Aorta (tissue), 5 donors: ENCODE measurements at regions not wholly inside any gene's neighbourhood (a gene's known extent, or its start where the extent isn't known, plus 50 kb on each side); places are given as distances from the start of the nearest gene placed in this dataset.

Experiments
- ATAC-seq: fragments of 200-7000 bp; cut with Tn5 transposase; one replicate; pipeline ENCODE4 v1.9.1; 2022; ENCODE audit warnings: moderate library complexity; ENCODE audit not compliant: low FRiP score
- DNase-seq, 2 donors: peaks; one replicate each; pipeline ENCODE4 v3.0.0-alpha.2; 2020
- H3K27ac ChIP-seq, 2 donors: one replicate each; pipeline ENCODE4 v1.5.1; 2013; ENCODE audit warnings: low read length in 2 of 2, mild to moderate bottlenecking in 2 of 2, moderate library complexity in 2 of 2, control low read depth in 1 of 2, inconsistent platforms in 1 of 2, low read depth in 1 of 2
- H3K27me3 ChIP-seq, 2 donors: one replicate each; pipeline ENCODE4 v1.6.1; 2013; ENCODE audit warnings: control low read depth in 1 of 2, low read length in 1 of 2, mild to moderate bottlenecking in 1 of 2, moderate library complexity in 1 of 2; ENCODE audit not compliant: insufficient read depth in 2 of 2, control insufficient read depth in 1 of 2
- H3K36me3 ChIP-seq, 2 donors: one replicate each; pipeline ENCODE4 v1.6.1; 2013; ENCODE audit warnings: control low read depth in 1 of 2, low read length in 1 of 2, mild to moderate bottlenecking in 1 of 2; ENCODE audit not compliant: insufficient read depth in 2 of 2, control insufficient read depth in 1 of 2
- H3K4me1 ChIP-seq, 2 donors: one replicate each; pipeline ENCODE4 v1.6.1; 2013; ENCODE audit warnings: low read length in 2 of 2, control low read depth in 1 of 2, mild to moderate bottlenecking in 1 of 2, moderate library complexity in 1 of 2; ENCODE audit not compliant: insufficient read depth in 2 of 2, control insufficient read depth in 1 of 2
- H3K4me3 ChIP-seq, 2 donors: one replicate each; pipeline ENCODE4 v1.5.1; 2013; ENCODE audit warnings: low read length in 2 of 2, control low read depth in 1 of 2, mild to moderate bottlenecking in 1 of 2
- H3K9me3 ChIP-seq: one replicate; pipeline ENCODE4 v1.6.1; 2013; ENCODE audit warnings: mild to moderate bottlenecking, low read length; ENCODE audit not compliant: control insufficient read depth
- WGBS, 2 donors: extraction: QIAGEN DNeasy Blood & Tissue Kit; methylation state at CpG; one replicate each; pipeline ENCODE4 v1.1.7; 2013; 5-methylcytosine and 5-hydroxymethylcytosine counted together
- intact Hi-C, 2 donors: fragments of 100-400 bp; cut with DNase I; formaldehyde crosslinking; loops; one replicate each; pipeline versions ENCODE4 v1.14.2 to v1.15.0; 2022
- donor health status: healthy with polysubstance abuse.
- donor health status: Bipolar disorder and iron deficiency.
- donor health status: DM: no; HTN: no; CAD: no.
- donor health status: DM: no; HTN: no; CAD: no.
- donor health status: DM: yes; HTN: yes; CAD: no.

DNA sequence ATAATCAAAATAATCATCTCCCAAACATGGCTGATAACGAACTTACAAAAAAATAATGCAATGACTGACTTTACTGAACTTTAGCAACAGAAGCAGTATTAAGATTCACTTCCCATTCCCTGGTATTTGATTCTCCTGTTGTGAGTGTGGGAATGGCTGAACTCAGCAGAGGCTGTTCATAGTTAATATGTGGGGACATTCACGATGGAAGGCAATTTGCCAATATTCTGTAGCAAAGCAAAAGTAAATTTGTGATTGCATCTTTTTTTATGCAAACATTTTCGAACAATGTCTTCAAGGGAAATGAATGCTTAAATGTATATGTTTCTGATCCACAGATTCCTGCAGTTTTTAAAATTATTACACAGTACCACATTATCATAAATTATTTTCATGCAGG, 431.7 kb upstream of the KLF6 start:
- H3K9me3 ChIP-seq = no peaks in the 10 kb centered on the region
- intact Hi-C loops = no loop called here
- WGBS, 2 donors = 57 to 63% methylated on average over 3 of the region's 3 CpGs

DNA sequence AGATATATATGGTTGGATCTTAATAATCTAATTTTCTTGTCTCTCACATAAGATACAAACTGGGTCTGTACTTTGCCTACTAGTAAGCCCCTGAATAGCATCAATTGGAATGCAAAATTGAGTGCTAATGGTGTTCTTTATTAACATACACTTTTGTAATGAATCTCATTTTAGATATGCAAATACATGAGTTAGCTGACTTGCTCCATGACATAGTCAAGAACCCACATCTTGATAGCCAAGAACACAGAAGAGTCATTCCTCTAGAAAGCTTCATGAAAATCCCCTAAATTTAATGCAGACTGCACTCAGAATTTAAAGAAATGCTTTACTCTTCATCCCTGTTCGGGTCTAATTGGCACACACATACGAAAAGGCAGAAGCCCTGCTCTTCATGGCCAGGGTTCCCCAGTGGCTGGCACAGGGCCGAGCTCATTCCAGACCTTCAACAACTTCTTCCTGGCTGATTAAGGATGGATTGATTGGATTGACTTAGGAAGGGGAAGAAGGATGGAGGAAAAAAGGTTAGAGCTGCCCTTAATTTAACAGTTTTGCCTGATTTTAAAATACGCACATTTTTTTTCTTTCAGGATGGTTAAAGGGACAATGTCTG, 431.1 kb upstream of the KLF6 start:
- Histone ChIP-seq H3K9me3 (no peaks in the 10 kb centered on the region), H3K4me3 (no peak overlapping the region), H3K27ac (no peak overlapping the region), H3K36me3 (no peaks in the 10 kb centered on the region), H3K4me1 (peaks cover 0 to 1% of the 10 kb centered on the region in 2 donors), H3K27me3 (no peaks in the 10 kb centered on the region)
- WGBS, 2 donors = 32 to 34% methylated on average over 4 of the region's 4 CpGs
- intact Hi-C loops = no loop called here
- ATAC-seq (no peak), DNase-seq (no peak)

More for the DNA sequence above, 431.7 kb upstream of the KLF6 start:
- Histone ChIP-seq H3K27ac (no peak overlapping the region), H3K4me1 (peaks cover 0 to 1% of the 10 kb centered on the region in 2 donors), H3K27me3 (no peaks in the 10 kb centered on the region), H3K4me3 (no peak overlapping the region), H3K36me3 (no peaks in the 10 kb centered on the region)
- ATAC-seq (no peak), DNase-seq (no peak)

DNA sequence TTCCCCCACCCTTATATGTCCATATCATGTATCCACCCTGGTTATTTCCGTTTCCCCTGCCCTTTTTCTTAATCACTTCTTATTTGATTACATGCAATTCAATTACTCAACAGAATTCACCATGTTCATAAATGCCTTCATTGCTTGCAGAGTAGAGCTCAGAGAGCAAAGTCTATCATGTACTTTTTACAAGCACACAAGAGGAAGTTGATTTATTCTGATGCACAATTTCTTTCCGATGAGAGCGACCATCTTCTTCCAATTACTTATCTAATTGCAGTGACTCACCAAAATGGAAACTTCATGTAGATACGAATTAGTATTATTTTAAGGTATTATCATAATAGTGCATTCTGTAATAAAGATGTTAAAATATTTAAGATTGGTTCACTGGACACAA, 430.5 kb upstream of the KLF6 start:
- Histone ChIP-seq H3K27ac (no peak overlapping the region), H3K4me3 (no peak overlapping the region), H3K36me3 (no peaks in the 10 kb centered on the region), H3K4me1 (peaks cover 0 to 1% of the 10 kb centered on the region in 2 donors), H3K9me3 (no peaks in the 10 kb centered on the region), H3K27me3 (no peaks in the 10 kb centered on the region)
- ATAC-seq = no peak
- intact Hi-C loops = no loop called here
- 89 to 92% methylated on average over 4 of the region's 4 CpGs for WGBS, 2 donors
- DNase-seq = no peak

DNA sequence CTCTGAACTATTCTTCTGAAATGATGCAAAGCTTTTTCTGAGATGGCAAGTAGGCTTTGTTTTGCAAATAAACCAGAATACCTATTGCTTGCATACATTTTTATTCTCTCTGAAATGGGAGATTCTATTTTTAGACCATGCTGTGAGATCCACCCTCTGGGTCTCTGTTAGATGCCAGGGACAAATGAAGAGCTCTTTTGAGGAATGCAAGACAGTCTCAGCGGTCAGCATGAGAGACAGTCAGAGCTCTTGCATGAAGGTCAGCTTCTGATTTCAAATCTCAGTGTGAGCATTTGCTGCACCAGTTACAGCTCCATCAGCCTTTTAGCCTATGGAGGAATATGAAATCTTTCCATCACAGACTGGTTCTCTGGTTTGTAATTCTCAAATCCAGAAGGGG, 429.9 kb upstream of the KLF6 start:
- ATAC-seq = no peak
- intact Hi-C loops = no loop called here
- H3K9me3 ChIP-seq = no peaks in the 10 kb centered on the region

GRCh38 chr10:4213441-4213840, 428.4 kb upstream of the KLF6 start:
- ATAC-seq (no peak), DNase-seq (no peak)
- H3K4me1 ChIP-seq = peaks cover 0 to 1% of the 10 kb centered on the region in 2 donors
- no peak overlapping the region for H3K27ac ChIP-seq
- 97 to 98% methylated on average over 4 of the region's 4 CpGs for WGBS, 2 donors
- intact Hi-C loops = no loop called here
- no peak overlapping the region for H3K4me3 ChIP-seq
- no peaks in the 10 kb centered on the region for H3K9me3 ChIP-seq
- H3K27me3 ChIP-seq = no peaks in the 10 kb centered on the region
- H3K36me3 ChIP-seq = no peaks in the 10 kb centered on the region

More for the DNA sequence above, 429.9 kb upstream of the KLF6 start:
- H3K4me1 ChIP-seq = peaks cover 0 to 1% of the 10 kb centered on the region in 2 donors
- no peak overlapping the region for H3K27ac ChIP-seq
- DNase-seq = no peak
- H3K4me3 ChIP-seq = no peak overlapping the region
- 93 to 96% methylated on average over 1 of the region's 1 CpG for WGBS, 2 donors
- H3K36me3 ChIP-seq = no peaks in the 10 kb centered on the region
- no peaks in the 10 kb centered on the region for H3K27me3 ChIP-seq

- Histone ChIP-seq H3K27ac (no peak overlapping the region), H3K36me3 (no peaks in the 10 kb centered on the region), H3K27me3 (no peaks in the 10 kb centered on the region), H3K4me3 (no peak overlapping the region), H3K9me3 (no peaks in the 10 kb centered on the region), H3K4me1 (no peaks in the 10 kb centered on the region)
- DNase-seq (no peak), ATAC-seq (no peak)
- intact Hi-C loops = no loop called here
- WGBS, 2 donors = 88 to 92% methylated on average over 2 of the region's 2 CpGs
These were observed 427.2 kb upstream of the KLF6 start for GRCh38 chr10:4212111-4212630.

- Histone ChIP-seq H3K9me3 (no peaks in the 10 kb centered on the region), H3K36me3 (no peaks in the 10 kb centered on the region), H3K27ac (no peak overlapping the region), H3K27me3 (no peaks in the 10 kb centered on the region), H3K4me3 (no peak overlapping the region), H3K4me1 (no peaks in the 10 kb centered on the region)
- ATAC-seq = no peak
- DNase-seq = no peak
- intact Hi-C loops = no loop called here
- 41 to 44% methylated on average over 5 of the region's 5 CpGs for WGBS, 2 donors
These were observed 423.5 kb upstream of the KLF6 start for GRCh38 chr10:4208499-4208898.

GRCh38 chr10:4205113-4205512, 420.1 kb upstream of the KLF6 start:
- Histone ChIP-seq H3K36me3 (no peaks in the 10 kb centered on the region), H3K27me3 (no peaks in the 10 kb centered on the region), H3K9me3 (no peaks in the 10 kb centered on the region), H3K4me1 (no peaks in the 10 kb centered on the region), H3K4me3 (no peak overlapping the region), H3K27ac (no peak overlapping the region)
- 85 to 89% methylated on average over 1 of the region's 1 CpG for WGBS, 2 donors
- intact Hi-C loops = no loop called here
- no peak for ATAC-seq
- DNase-seq = no peak

- ATAC-seq (no peak), DNase-seq (no peak)
- no peaks in the 10 kb centered on the region for H3K36me3 ChIP-seq
- no peak overlapping the region for H3K4me3 ChIP-seq
- no peaks in the 10 kb centered on the region for H3K9me3 ChIP-seq
- no peaks in the 10 kb centered on the region for H3K27me3 ChIP-seq
- intact Hi-C loops = no loop called here
- 9 to 25% methylated on average over 1 of the region's 1 CpG for WGBS, 2 donors
- H3K4me1 ChIP-seq = no peaks in the 10 kb centered on the region
- H3K27ac ChIP-seq = no peak overlapping the region
These were observed 417.9 kb upstream of the KLF6 start for GRCh38 chr10:4202938-4203337.
